K562 (cell line): ENCODE measurements at regions not wholly inside any gene's neighbourhood (a gene's known extent, or its start where the extent isn't known, plus 50 kb on each side); places are given as distances from the start of the nearest gene placed in this dataset.

ENCODE experiments used
- ATAC-seq: fragments of 200-7000 bp; cut with Tn5 transposase; 3 replicates; pipeline ENCODE4 v1.9.1; 2020; ENCODE audit warnings: moderate library complexity
- BruUV-seq: library from RNA; stranded (reverse); fragments of 400-500 nt; replicated peaks from 2 replicates; lab custom pipeline; 2021; lab: Mats Ljungman, UMichigan
- CTCF ChIA-PET: fragments of 300-600 bp; formaldehyde crosslinking; extraction: SDS; loops from one replicate; lab custom pipeline; 2021; ENCODE audit warnings: low intra/inter-chr PET ratio; lab: Yijun Ruan, JAX
- POLR2A ChIA-PET: fragments of 300-600, 350-650 bp; sonication (Branson Sonifier 250); formaldehyde crosslinking; extraction: SDS; loops from one replicate; lab custom pipeline; 2021; ENCODE audit warnings: antibody characterized with exemption, inconsistent platforms; lab: Yijun Ruan, JAX
- DNase-seq, 4 experiments: peaks; one replicate each; pipeline versions ENCODE4 v3.0.0 to v3.0.0-alpha.2; 2011 to 2018; ENCODE audit warnings: low spot score in 3 of 4, mixed read lengths in 3 of 4; ENCODE audit errors: extremely low read depth in 1 of 4
- FAIRE-seq: peaks from 2 replicates; lab custom pipeline; 2011; peaks lifted over from hg19 to GRCh38; lab: Jason Lieb, UNC
- H2AFZ ChIP-seq: 2 replicates; pipeline ENCODE4 v1.6.0; 2011; ENCODE audit warnings: low read depth, low read length, control low read depth, inconsistent platforms
- H3K27ac ChIP-seq: fragments of 200-600 bp; 3 replicates; pipeline ENCODE4 v1.8.0; 2011; ENCODE audit warnings: low read depth, mild to moderate bottlenecking, control low read depth, inconsistent platforms, low read length, moderate library complexity, mixed read lengths; ENCODE audit errors: extremely low read depth
- H3K27me3 ChIP-seq, 2 experiments: fragments of 300-600 bp in 1 of 2; 2 replicates in 1 of 2; 3 replicates in 1 of 2; pipeline versions ENCODE4 v1.6.0 to v1.8.0; 2011; ENCODE audit warnings: inconsistent platforms in 2 of 2, low read length in 2 of 2, mild to moderate bottlenecking in 1 of 2, mixed read lengths in 1 of 2, moderate library complexity in 1 of 2; ENCODE audit not compliant: control insufficient read depth in 2 of 2, insufficient read depth in 2 of 2
- H3K36me3 ChIP-seq: fragments of 300-600 bp; 3 replicates; pipeline ENCODE4 v1.8.0; 2011; ENCODE audit warnings: mild to moderate bottlenecking, low read length, inconsistent platforms; ENCODE audit not compliant: control insufficient read depth, insufficient read depth
- H3K4me1 ChIP-seq, 2 experiments: fragments of 200-600 bp in 1 of 2; replicated peaks in 1 of 2; 2 replicates in 1 of 2; 3 replicates in 1 of 2; pipeline versions ENCODE4 v1.5.1 to v1.8.0; 2011; ENCODE audit warnings: inconsistent platforms in 2 of 2, low read length in 2 of 2, mild to moderate bottlenecking in 1 of 2, mixed read lengths in 1 of 2, moderate library complexity in 1 of 2; ENCODE audit not compliant: control insufficient read depth in 2 of 2, insufficient read depth in 2 of 2
- H3K4me2 ChIP-seq: 2 replicates; pipeline ENCODE4 v1.6.1; 2011; ENCODE audit warnings: low read length, control low read depth, inconsistent platforms, mixed read lengths; ENCODE audit not compliant: insufficient read depth
- H3K4me3 ChIP-seq: fragments of 200-600 bp; sonication (generic), shearing (Covaris generic); 2 replicates; pipeline ENCODE4 v1.5.1; 2016; ENCODE audit warnings: control low read depth, inconsistent platforms
- H3K79me2 ChIP-seq: fragments of 200-600 bp; 3 replicates; pipeline ENCODE4 v1.8.0; 2011; ENCODE audit warnings: low read length, inconsistent platforms; ENCODE audit not compliant: control insufficient read depth, insufficient read depth
- H3K9ac ChIP-seq, 2 experiments: 2 replicates each; pipeline versions ENCODE4 v1.6.0 to v1.6.1; 2011; ENCODE audit warnings: low read depth in 2 of 2, low read length in 2 of 2, control low read depth in 1 of 2, inconsistent platforms in 1 of 2, mild to moderate bottlenecking in 1 of 2, mixed read lengths in 1 of 2; ENCODE audit not compliant: insufficient read depth in 1 of 2
- H3K9me1 ChIP-seq: one replicate; pipeline ENCODE4 v1.6.0; 2011; ENCODE audit warnings: inconsistent platforms, mild to moderate bottlenecking, low read length, moderate library complexity; ENCODE audit not compliant: control insufficient read depth, insufficient read depth
- H3K9me3 ChIP-seq: replicated peaks from 2 replicates; pipeline ENCODE4 v1.5.1; 2011; ENCODE audit warnings: low read depth, low read length, inconsistent platforms; ENCODE audit not compliant: control insufficient read depth, insufficient read depth
- H4K20me1 ChIP-seq: replicated peaks from 2 replicates; pipeline ENCODE4 v1.6.1; 2011; ENCODE audit warnings: low read length, inconsistent platforms, mixed read lengths; ENCODE audit not compliant: control insufficient read depth, insufficient read depth
- ARHGAP35 ChIP-seq: fragments of 450-650 bp; IDR thresholded peaks from 2 replicates; pipeline ENCODE4 v1.6.1; 2018; ENCODE audit not compliant: partially characterized antibody
- ATF7 ChIP-seq: fragments of 450-650 bp; IDR thresholded peaks from 2 replicates; pipeline ENCODE4 v1.7.1; 2014; ENCODE audit warnings: mild to moderate bottlenecking, moderate library complexity
- CCNT2 ChIP-seq: IDR thresholded peaks from 2 replicates; pipeline ENCODE4 v1.6.1; 2011; ENCODE audit warnings: borderline replicate concordance, low read depth, mild to moderate bottlenecking, moderate library complexity, mixed read lengths, low read length; ENCODE audit not compliant: insufficient read length; ENCODE audit errors: extremely low read depth
- CREM ChIP-seq: IDR thresholded peaks from 2 replicates; pipeline ENCODE4 v1.6.1; 2014; ENCODE audit warnings: antibody characterized with exemption, low read depth
- FOSL1 ChIP-seq: fragments of 200-800 bp; sonication (Bioruptor generic); conservative IDR thresholded peaks from 2 replicates; pipeline ENCODE4 v1.6.1; 2016; ENCODE audit warnings: missing genetic modification characterization, missing compliant biosample characterization
- FOXJ2 ChIP-seq: fragments of 200-800 bp; sonication (Bioruptor generic); IDR thresholded peaks from 2 replicates; pipeline ENCODE4 v1.6.1; 2016; ENCODE audit warnings: missing genetic modification characterization, missing compliant biosample characterization
- FOXM1 ChIP-seq, 2 experiments: fragments of 450-650 bp in 1 of 2; sonication (generic) in 1 of 2; formaldehyde crosslinking in 1 of 2; IDR thresholded peaks; 2 replicates each; pipeline versions ENCODE4 v1.6.1 to v1.9.0; 2017 to 2022; ENCODE audit warnings: low read depth in 2 of 2, mild to moderate bottlenecking in 2 of 2, missing genetic modification reagents in 1 of 2, moderate library complexity in 1 of 2
- KAT7 ChIP-seq: sonication (generic); formaldehyde crosslinking; IDR thresholded peaks from 2 replicates; pipeline ENCODE4 v1.8.0; 2022; ENCODE audit warnings: missing genetic modification reagents, mild to moderate bottlenecking, borderline replicate concordance
- MXI1 ChIP-seq: IDR thresholded peaks from 2 replicates; pipeline ENCODE4 v1.6.1; 2011; ENCODE audit warnings: low read depth, mild to moderate bottlenecking, improper control_type of control experiment, low read length
- NFE2L1 ChIP-seq: fragments of 450-650 bp; IDR thresholded peaks from 2 replicates; pipeline ENCODE4 v1.6.1; 2016; ENCODE audit warnings: missing genetic modification characterization, low read depth, mild to moderate bottlenecking, missing compliant biosample characterization, moderate library complexity, borderline replicate concordance
- RBFOX2 ChIP-seq: fragments of 200-400 bp; formaldehyde crosslinking; IDR thresholded peaks from 2 replicates; pipeline ENCODE4 v1.6.1; 2017; ENCODE audit warnings: low read depth, mild to moderate bottlenecking, low read length, moderate library complexity
- SETDB1 ChIP-seq: IDR thresholded peaks from one replicate; pipeline ENCODE4 v1.6.1; 2012; ENCODE audit warnings: low read length, control low read depth, inconsistent platforms
- SMARCA5 ChIP-seq: fragments of 450-650 bp; IDR thresholded peaks from 2 replicates; pipeline ENCODE4 v1.6.1; 2016
- SOX6 ChIP-seq: fragments of 450-650 bp; IDR thresholded peaks from 2 replicates; pipeline ENCODE4 v1.6.1; 2014; ENCODE audit warnings: mild to moderate bottlenecking
- WGBS: fragments of 100-300 bp; shearing (Covaris generic); methylation state at CpG from one replicate; pipeline ENCODE4 v1.1.6; 2016; ENCODE audit warnings: low coverage, mixed read lengths; ENCODE audit not compliant: insufficient coverage; ENCODE audit errors: missing lambda C conversion rate; 5-methylcytosine and 5-hydroxymethylcytosine counted together
- in situ Hi-C: fragments of 300-500 bp; cut with MboI; formaldehyde crosslinking; loops from 4 replicates; pipeline ENCODE4 v1.15.0; 2018; ENCODE audit warnings: inconsistent platforms, mixed read lengths
- intact Hi-C: fragments of 100-400 bp; cut with micrococcal nuclease; formaldehyde crosslinking; loops from 2 replicates; pipeline ENCODE4 v1.14.2; 2022
- TF ChIP-seq, protein P1 (sequence below): sonication (generic); formaldehyde crosslinking; IDR thresholded peaks from 2 replicates; pipeline ENCODE4 v1.8.0; 2022; ENCODE audit warnings: mild to moderate bottlenecking, missing genetic modification reagents

DNA sequence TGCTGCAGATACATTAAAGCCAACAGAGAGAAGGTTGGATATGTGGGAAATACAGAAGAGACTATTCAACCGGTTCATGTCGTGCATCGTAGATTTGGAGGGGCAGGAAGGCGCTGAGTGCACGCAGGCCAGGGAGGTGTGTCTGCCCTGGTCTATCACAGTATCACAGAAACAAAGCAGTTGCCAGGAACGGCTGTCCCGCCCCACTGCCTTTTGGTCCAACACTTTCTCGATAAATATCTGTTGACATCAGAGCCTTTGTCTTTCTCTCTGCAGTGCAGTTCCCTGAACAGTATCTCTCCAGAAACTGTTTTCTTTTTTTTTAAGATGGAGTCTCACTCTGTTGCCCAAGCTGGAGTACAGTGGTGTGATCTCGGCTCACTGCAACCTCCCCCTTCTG is 151.1 kb upstream of the BCOR start:
- Histone ChIP-seq H3K4me1 (peaks cover 3 to 35% of the 10 kb centered on the region in 2 experiments; a peak in 4 of 5 replicates), H3K9me1 (no peaks in the 10 kb centered on the region), H3K79me2 (no peaks in the 10 kb centered on the region), H3K9me3 (no peaks in the 10 kb centered on the region), H4K20me1 (no peaks in the 10 kb centered on the region), H3K4me2 (peak overlapping the region; percentile 61), H3K27me3 (no peaks in the 10 kb centered on the region), H3K27ac (no peak overlapping the region), H3K4me3 (no peak overlapping the region), H3K36me3 (no peaks in the 10 kb centered on the region), H2AFZ (peak overlapping the region; percentile 48; the same call in 1 of the 2 replicates), H3K9ac (no peak overlapping the region)
- 4% methylated on average over 8 of the region's 9 CpGs for WGBS
- DNase-seq (peak in 2 of 4 experiments; percentile 36 to 63), FAIRE-seq (peak; percentile 48), ATAC-seq (peak; percentile 70)
- in situ Hi-C loops (no loop called here), intact Hi-C loops (loop anchor here (5.0 kb wide), 1 partner anchor 142 kb away; no protein-coding TSS in a partner anchor)
- TF ChIP-seq NFE2L1 (tag): no peak
- no peak for TF ChIP-seq RBFOX2
- 0 out of 2 replicates have a peak, but pooled peaks have one; percentile 16 for TF ChIP-seq ATF7
- TF ChIP-seq, protein P1, sequence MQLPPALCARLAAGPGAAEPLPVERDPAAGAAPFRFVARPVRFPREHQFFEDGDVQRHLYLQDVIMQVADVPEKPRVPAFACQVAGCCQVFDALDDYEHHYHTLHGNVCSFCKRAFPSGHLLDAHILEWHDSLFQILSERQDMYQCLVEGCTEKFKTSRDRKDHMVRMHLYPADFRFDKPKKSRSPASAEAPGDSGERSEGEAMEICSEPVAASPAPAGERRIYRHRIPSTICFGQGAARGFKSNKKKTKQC (CRISPR knock-in tag): no peak
- TF ChIP-seq FOXM1 (IDR thresholded peaks at IDR 0.05; ENCODE audit: low read depth): no peak
- no peak for TF ChIP-seq FOXM1 (CRISPR knock-in tag; IDR thresholded peaks at IDR 0.05; ENCODE audit: low read depth)
- no peak for TF ChIP-seq FOSL1
- TF ChIP-seq FOXJ2 (tag): peak; percentile 44; the same call in 1 of the 2 replicates
- TF ChIP-seq CREM: no peak
- TF ChIP-seq ARHGAP35: no peak
- no peak for TF ChIP-seq SMARCA5
- no peak for TF ChIP-seq KAT7 (CRISPR knock-in tag)
- no peak for TF ChIP-seq MXI1
- peak; percentile 16 for TF ChIP-seq CCNT2
- TF ChIP-seq SOX6: peak; percentile 85
- TF ChIP-seq SETDB1: no peak
- ChIA-PET CTCF (no interaction called here), POLR2A (no interaction called here)
- no TSS peak for BruUV-seq
